Fibroblast of villous mesenchyme (primary cell): ENCODE measurements at regions not wholly inside any gene's neighbourhood (a gene's known extent, or its start where the extent isn't known, plus 50 kb on each side); places are given as distances from the start of the nearest gene placed in this dataset.

Experiments used
- DNase-seq: peaks from one replicate; pipeline ENCODE4 v3.0.0-alpha.2; 2010; ENCODE audit warnings: low read depth
- H3K4me3 ChIP-seq: 2 replicates; pipeline ENCODE4 v1.5.1; 2011; ENCODE audit warnings: low read depth, mild to moderate bottlenecking, low read length
- CTCF ChIP-seq: IDR thresholded peaks from 2 replicates; pipeline ENCODE4 v1.5.1; 2012; ENCODE audit warnings: low read depth, mild to moderate bottlenecking, low read length; ENCODE audit not compliant: insufficient read depth

- no peak overlapping the region for H3K4me3 ChIP-seq
- DNase-seq, result no peak
- TF ChIP-seq CTCF, result no peak
Measured at GRCh38 chr2:23183733-23184132, 201.2 kb upstream of the KLHL29 start.

GRCh38 chr2:23198316-23199114, 186.5 kb upstream of the KLHL29 start:
- H3K4me3 ChIP-seq, result no peak overlapping the region
- no peak for TF ChIP-seq CTCF
- DNase-seq, result no peak

DNA sequence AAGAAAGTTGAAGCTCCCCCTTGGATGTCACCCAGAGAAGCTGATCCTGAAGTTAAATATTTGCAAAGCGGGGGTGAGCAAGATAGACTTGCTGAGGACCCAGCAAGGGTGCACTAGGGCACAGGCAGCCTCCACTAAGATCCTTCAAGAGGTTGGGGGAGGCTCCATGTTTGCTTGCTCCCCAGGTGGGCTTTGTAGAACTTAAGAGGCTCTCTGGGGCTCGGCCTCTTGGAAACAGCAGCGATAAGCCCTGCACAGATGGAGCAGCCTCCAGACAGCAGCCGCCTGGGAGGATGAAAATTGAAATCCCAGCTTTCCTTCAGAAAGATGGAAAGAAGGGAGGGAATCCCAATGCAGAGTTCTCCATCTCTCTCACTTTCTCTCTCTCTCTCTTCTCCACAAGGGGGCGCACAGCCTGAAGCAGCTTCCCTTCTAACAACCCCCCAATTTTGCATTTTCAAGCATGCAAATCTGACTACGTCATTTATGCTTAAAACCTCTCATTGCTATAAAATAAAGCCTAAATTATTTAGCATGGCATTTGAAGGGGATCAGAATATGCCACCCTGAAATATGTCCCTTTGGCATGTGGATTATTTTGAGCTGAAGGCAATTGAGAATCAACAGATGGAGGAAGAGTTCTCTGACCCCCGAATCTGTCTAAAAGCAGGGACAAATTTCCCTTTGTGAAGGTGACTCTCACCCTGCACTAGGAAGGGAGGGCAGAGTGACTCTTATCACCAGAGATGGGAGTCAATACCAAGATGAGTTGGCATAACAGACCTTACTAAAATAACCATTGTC, 185.7 kb upstream of the KLHL29 start:
- no peak overlapping the region for H3K4me3 ChIP-seq
- peak; percentile 21 for DNase-seq
- peak; percentile 65 for TF ChIP-seq CTCF

GRCh38 chr2:23200068-23200786, 184.8 kb upstream of the KLHL29 start:
- DNase-seq, result no peak

GRCh38 chr2:23200787-23201114, 184.2 kb upstream of the KLHL29 start:
- no peak for DNase-seq
- H3K4me3 ChIP-seq, result no peak overlapping the region
- TF ChIP-seq CTCF, result no peak

More at GRCh38 chr2:23200068-23200786, 184.8 kb upstream of the KLHL29 start:
- no peak for TF ChIP-seq CTCF
- no peak overlapping the region for H3K4me3 ChIP-seq

- no peak for DNase-seq
- TF ChIP-seq CTCF, result no peak
- no peak overlapping the region for H3K4me3 ChIP-seq
Measured at GRCh38 chr2:23203383-23203782, 181.6 kb upstream of the KLHL29 start.
